ENCODE measurements at regions not wholly inside any gene's neighbourhood (a gene's known extent, or its start where the extent isn't known, plus 50 kb on each side); places are given as distances from the start of the nearest gene placed in this dataset.

DNA sequence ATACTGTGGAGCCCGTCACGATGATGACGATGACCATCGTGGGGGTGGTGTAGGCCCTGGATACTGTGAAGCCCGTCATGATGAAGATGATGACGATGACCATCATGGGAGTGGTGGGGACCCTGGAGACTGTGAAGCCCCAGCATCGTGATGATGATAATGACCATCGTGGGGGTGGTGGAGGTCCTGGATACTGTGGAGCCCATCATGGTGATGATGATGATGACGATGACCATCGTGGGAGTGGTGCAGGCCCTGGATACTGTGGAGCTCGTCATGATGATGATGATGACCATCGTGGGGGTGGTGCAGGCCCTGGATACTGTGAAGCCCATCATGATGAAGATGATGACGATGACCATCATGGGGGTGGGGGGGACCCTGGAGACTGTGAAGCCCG is 81.0 kb upstream of the SALL3 start:
- TF ChIP-seq POLR2A (IDR thresholded peaks at IDR 0.05; ENCODE audit: low read depth, low read length) (no peak), POLR2AphosphoS5 (IDR thresholded peaks at IDR 0.05; ENCODE audit: low read depth, low read length) (no peak)

Measured in GM12892 (cell line).